Left lung (tissue), 4 donors: ENCODE measurements at regions not wholly inside any gene's neighbourhood (a gene's known extent, or its start where the extent isn't known, plus 50 kb on each side); places are given as distances from the start of the nearest gene placed in this dataset.

Experiments
- ATAC-seq: fragments of 200-7000 bp; cut with Tn5 transposase; one replicate; pipeline ENCODE4 v1.9.1; 2020; ENCODE audit warnings: moderate library complexity
- DNase-seq, 4 donors: peaks; one replicate each; pipeline ENCODE4 v3.0.0-alpha.2; 2013 to 2020
- H3K27ac ChIP-seq, 2 donors: fragments of 200-600 bp; sonication (generic) in 1 of 2; one replicate each; pipeline versions ENCODE4 v1.5.0 to v1.8.0; 2020 to 2021
- H3K27me3 ChIP-seq, 2 donors: fragments of 200-600 bp; sonication (generic) in 1 of 2; one replicate each; pipeline versions ENCODE4 v1.5.0 to v1.8.0; 2020 to 2021
- H3K36me3 ChIP-seq, 2 donors: fragments of 200-600 bp; sonication (generic) in 1 of 2; one replicate each; pipeline versions ENCODE4 v1.5.0 to v1.8.0; 2020 to 2021
- H3K4me1 ChIP-seq, 2 donors: fragments of 200-600 bp; one replicate each; pipeline ENCODE4 v1.8.0; 2021
- H3K4me3 ChIP-seq, 2 donors: fragments of 200-600 bp; sonication (generic) in 1 of 2; one replicate each; pipeline versions ENCODE4 v1.5.0 to v1.8.0; 2020 to 2021; ENCODE audit warnings: mild to moderate bottlenecking in 1 of 2
- H3K9me3 ChIP-seq, 2 donors: fragments of 200-600 bp; sonication (generic) in 1 of 2; one replicate each; pipeline versions ENCODE4 v1.5.0 to v1.8.0; 2020 to 2021
- intact Hi-C, 2 donors: fragments of 100-400 bp; cut with DNase I; formaldehyde crosslinking; loops; one replicate each; pipeline versions ENCODE4 v1.11.2 to v1.14.2; 2022
- TF ChIP-seq, protein P1 (sequence below), 2 donors: fragments of 200-600 bp; sonication (generic) in 1 of 2; IDR thresholded peaks; one replicate each; pipeline versions ENCODE4 v1.5.0 to v1.8.0; 2021; ENCODE audit warnings: antibody characterized with exemption in 2 of 2
- donor health status: DM: no; HTN: yes; CAD: no.
- donor health status: DM: no; HTN: no; CAD: no.

GRCh38 chr13:75222031-75222430, 259.9 kb downstream of the TBC1D4 start:
- no peak for ATAC-seq
- intact Hi-C loops = no loop called here
- Histone ChIP-seq H3K4me3 (no peak overlapping the region), H3K4me1 (peaks cover 0 to 3% of the 10 kb centered on the region in 2 donors), H3K9me3 (no peaks in the 10 kb centered on the region), H3K27ac (no peak overlapping the region), H3K36me3 (no peaks in the 10 kb centered on the region), H3K27me3 (peaks cover 0 to 26% of the 10 kb centered on the region in 2 donors)
- TF ChIP-seq, protein P1, sequence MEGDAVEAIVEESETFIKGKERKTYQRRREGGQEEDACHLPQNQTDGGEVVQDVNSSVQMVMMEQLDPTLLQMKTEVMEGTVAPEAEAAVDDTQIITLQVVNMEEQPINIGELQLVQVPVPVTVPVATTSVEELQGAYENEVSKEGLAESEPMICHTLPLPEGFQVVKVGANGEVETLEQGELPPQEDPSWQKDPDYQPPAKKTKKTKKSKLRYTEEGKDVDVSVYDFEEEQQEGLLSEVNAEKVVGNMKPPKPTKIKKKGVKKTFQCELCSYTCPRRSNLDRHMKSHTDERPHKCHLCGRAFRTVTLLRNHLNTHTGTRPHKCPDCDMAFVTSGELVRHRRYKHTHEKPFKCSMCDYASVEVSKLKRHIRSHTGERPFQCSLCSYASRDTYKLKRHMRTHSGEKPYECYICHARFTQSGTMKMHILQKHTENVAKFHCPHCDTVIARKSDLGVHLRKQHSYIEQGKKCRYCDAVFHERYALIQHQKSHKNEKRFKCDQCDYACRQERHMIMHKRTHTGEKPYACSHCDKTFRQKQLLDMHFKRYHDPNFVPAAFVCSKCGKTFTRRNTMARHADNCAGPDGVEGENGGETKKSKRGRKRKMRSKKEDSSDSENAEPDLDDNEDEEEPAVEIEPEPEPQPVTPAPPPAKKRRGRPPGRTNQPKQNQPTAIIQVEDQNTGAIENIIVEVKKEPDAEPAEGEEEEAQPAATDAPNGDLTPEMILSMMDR (IDR thresholded peaks at IDR 0.05) = no peak
- DNase-seq = no peak

- Histone ChIP-seq H3K27me3 (peaks cover 0 to 37% of the 10 kb centered on the region in 2 donors), H3K9me3 (no peaks in the 10 kb centered on the region), H3K36me3 (no peaks in the 10 kb centered on the region), H3K27ac (no peak overlapping the region), H3K4me1 (no peaks in the 10 kb centered on the region), H3K4me3 (no peak overlapping the region)
- TF ChIP-seq, protein P1 (IDR thresholded peaks at IDR 0.05) = no peak
- ATAC-seq (no peak), DNase-seq (no peak)
- intact Hi-C loops = no loop called here
Measured at GRCh38 chr13:75220861-75221260, 261.1 kb downstream of the TBC1D4 start.

DNA sequence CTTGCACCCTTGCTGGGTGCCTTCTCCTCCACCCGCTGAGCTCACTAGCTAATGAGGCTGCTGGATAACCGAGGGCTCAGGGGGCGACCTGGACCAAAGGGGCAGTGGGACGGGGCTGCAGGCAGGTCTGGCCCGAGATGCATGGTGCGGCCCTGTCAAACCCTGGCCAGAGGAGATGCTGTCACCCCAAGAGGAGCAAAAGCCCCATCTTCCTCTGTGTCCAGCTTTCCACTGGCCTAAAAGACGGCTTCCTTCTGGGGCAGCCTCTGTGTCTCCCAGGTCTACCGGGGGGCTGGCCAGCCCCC, 261.8 kb downstream of the TBC1D4 start:
- Histone ChIP-seq H3K4me1 (no peaks in the 10 kb centered on the region), H3K4me3 (no peak overlapping the region), H3K36me3 (no peaks in the 10 kb centered on the region), H3K9me3 (no peaks in the 10 kb centered on the region), H3K27me3 (peaks cover 0 to 41% of the 10 kb centered on the region in 2 donors), H3K27ac (no peak overlapping the region)
- ATAC-seq = no peak
- TF ChIP-seq, protein P1 (IDR thresholded peaks at IDR 0.05) = no peak
- intact Hi-C loops = no loop called here
- no peak for DNase-seq

- no peaks in the 10 kb centered on the region for H3K4me1 ChIP-seq
- ATAC-seq (peak; percentile 99), DNase-seq (peak; percentile 71 to 93 (median 79))
- H3K36me3 ChIP-seq = no peaks in the 10 kb centered on the region
- H3K27ac ChIP-seq = no peak overlapping the region
- H3K4me3 ChIP-seq = no peak overlapping the region
- TF ChIP-seq, protein P1 (IDR thresholded peaks at IDR 0.05) = peak; percentile 89
- intact Hi-C loops = no loop called here
- no peaks in the 10 kb centered on the region for H3K9me3 ChIP-seq
- peaks cover 0 to 41% of the 10 kb centered on the region in 2 donors for H3K27me3 ChIP-seq
Measured at GRCh38 chr13:75219479-75220237, 262.3 kb downstream of the TBC1D4 start.

- no peak for DNase-seq
- no peaks in the 10 kb centered on the region for H3K4me1 ChIP-seq
- TF ChIP-seq, protein P1 (IDR thresholded peaks at IDR 0.05) = no peak
- H3K4me3 ChIP-seq = no peak overlapping the region
- H3K9me3 ChIP-seq = no peaks in the 10 kb centered on the region
- intact Hi-C loops = no loop called here
- no peak overlapping the region for H3K27ac ChIP-seq
- no peak for ATAC-seq
- no peaks in the 10 kb centered on the region for H3K36me3 ChIP-seq
- peaks cover 0 to 41% of the 10 kb centered on the region in 2 donors for H3K27me3 ChIP-seq
Measured at GRCh38 chr13:75217949-75218348, 264.0 kb downstream of the TBC1D4 start.
